Body of pancreas (tissue), 4 donors: ENCODE measurements at regions not wholly inside any gene's neighbourhood (a gene's known extent, or its start where the extent isn't known, plus 50 kb on each side); places are given as distances from the start of the nearest gene placed in this dataset.

ENCODE experiments used
- CTCF ChIP-seq, 7 experiments: fragments of 450-650 bp in 4 of 7; fragments of 200-600 bp in 3 of 7; sonication (generic) in 3 of 7; IDR thresholded peaks; one replicate each; pipeline ENCODE4 v1.5.1; 2016 to 2019; ENCODE audit warnings: antibody characterized with exemption in 7 of 7
- POLR2A ChIP-seq, 3 donors: fragments of 450-650 bp; IDR thresholded peaks; one replicate each; pipeline ENCODE4 v1.6.1; 2016; ENCODE audit warnings: antibody characterized with exemption in 3 of 3, mild to moderate bottlenecking in 2 of 3

- TF ChIP-seq POLR2A (IDR thresholded peaks at IDR 0.05) (no peak), CTCF (IDR thresholded peaks at IDR 0.05) (no peak)
Observed at GRCh38 chr13:75088915-75089314, 393.1 kb downstream of the TBC1D4 start.
